ENCODE measurements at regions not wholly inside any gene's neighbourhood (a gene's known extent, or its start where the extent isn't known, plus 50 kb on each side); places are given as distances from the start of the nearest gene placed in this dataset.

DNA sequence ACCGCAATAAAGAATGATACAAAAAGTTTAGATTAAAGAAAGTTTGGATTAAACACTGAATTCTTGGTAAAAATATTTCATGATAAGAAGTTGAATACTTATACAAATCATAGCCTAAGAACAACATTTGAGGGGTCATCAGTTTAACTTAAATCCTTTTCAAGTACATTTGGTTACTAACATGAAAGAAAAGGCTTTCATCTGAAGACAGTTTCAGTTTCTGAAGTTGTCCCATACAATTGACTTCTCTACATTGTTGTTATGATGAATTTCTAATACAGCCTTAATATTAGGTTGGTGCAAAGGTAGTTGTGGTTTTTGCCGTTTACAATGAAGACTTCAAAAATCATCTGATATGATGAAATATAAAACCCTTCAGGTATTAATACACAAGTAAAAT, 317.5 kb upstream of the MAGI2 start:
- TF ChIP-seq GATA2 (IDR thresholded peaks at IDR 0.05; ENCODE audit: low read depth, low read length) = no peak
- TF ChIP-seq GATA3 (IDR thresholded peaks at IDR 0.05; ENCODE audit: low read depth, low read length) = no peak

DNA sequence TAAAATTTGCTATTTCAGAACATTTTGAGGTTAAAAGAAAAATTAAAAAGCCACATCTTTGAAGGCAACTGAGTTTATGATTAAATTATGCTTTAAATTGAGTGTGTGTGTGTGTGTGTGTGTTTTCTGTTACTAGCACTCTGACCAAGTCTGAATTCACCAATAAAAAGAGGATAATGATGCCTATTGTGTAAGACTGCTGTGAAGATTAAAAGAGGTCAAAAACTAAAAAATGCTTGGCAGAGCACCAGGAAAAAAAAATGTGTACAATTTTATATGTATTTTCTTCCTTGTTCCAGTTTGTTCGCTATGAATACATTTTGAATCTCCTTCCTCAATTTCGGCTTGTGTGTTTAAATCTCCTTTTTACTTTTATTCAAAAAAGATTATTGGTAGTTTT, 316.6 kb upstream of the MAGI2 start:
- TF ChIP-seq GATA2 (IDR thresholded peaks at IDR 0.05; ENCODE audit: low read depth, low read length) = no peak
- TF ChIP-seq GATA3 (IDR thresholded peaks at IDR 0.05; ENCODE audit: low read depth, low read length) = no peak

DNA sequence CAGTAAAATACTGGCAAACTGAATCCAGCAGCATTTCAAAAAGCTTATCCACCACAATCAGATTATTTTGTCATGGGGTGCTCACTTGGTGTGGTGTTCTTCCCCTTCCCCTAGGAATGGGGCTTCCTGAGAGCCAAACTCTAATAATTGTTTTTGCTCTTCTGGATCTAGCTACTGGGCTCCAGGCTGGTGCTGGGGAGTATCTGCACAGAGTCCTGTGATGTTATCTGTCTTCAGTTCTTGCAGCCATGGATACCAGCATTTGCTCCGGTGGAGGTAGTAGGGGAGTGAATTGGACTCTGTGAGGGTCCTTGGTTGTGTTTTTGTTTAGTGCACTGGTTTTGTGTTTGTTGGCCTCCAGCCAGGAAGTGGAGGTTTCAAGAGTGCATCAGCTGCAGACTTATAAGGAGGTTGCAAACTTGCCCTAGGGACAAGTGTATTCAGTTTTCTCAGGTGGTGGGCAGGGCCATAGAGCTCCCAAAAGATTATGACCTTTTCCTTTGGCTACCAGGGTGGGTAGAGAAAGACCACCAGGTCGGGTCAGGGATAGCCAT, 308.5 kb upstream of the MAGI2 start:
- TF ChIP-seq GATA3 (IDR thresholded peaks at IDR 0.05; ENCODE audit: low read depth, low read length) = peak; percentile 39; the same call in 1 of the 2 replicates
- TF ChIP-seq GATA2 (IDR thresholded peaks at IDR 0.05; ENCODE audit: low read depth, low read length) = peak; percentile 70

DNA sequence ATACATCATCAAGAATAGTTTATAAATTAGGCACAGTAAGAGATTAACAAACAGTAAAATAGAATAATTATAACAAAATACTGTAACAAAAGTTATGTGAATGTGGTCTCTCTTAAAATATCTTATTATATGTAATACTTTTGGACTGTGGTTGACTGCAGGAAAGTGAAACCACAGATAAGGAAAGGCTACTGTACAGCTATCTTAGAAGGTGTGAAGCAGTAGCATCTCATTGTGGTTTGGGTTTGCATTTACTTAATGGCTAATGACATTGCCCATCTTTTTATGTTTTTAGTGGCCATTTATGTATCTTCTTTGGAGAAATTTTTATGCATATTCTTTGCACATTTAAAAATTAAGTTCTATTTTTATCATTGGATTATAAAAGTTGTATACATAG, 296.4 kb upstream of the MAGI2 start:
- TF ChIP-seq GATA2 (IDR thresholded peaks at IDR 0.05; ENCODE audit: low read depth, low read length) (no peak), GATA3 (IDR thresholded peaks at IDR 0.05; ENCODE audit: low read depth, low read length) (no peak)

DNA sequence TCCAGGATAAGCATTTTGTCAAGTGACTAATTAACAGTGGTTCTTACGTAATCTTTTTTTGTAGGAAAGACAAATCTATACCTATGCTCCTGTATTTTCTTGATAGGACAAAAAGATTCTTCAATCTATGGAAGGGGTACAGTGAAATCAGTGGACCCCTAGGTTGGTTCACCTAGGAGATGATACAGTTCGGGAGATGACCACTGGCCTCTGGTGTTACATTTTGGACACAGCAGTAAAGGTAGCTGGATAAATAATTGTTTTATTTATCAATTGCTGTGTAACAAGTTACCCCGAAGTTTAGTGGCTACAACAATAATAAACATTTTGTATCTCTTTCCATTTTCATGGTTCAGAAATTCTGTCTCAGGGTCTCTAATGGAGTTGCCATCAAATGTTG, 288.2 kb upstream of the MAGI2 start:
- no peak for TF ChIP-seq GATA2 (IDR thresholded peaks at IDR 0.05; ENCODE audit: low read depth, low read length)
- no peak for TF ChIP-seq GATA3 (IDR thresholded peaks at IDR 0.05; ENCODE audit: low read depth, low read length)

DNA sequence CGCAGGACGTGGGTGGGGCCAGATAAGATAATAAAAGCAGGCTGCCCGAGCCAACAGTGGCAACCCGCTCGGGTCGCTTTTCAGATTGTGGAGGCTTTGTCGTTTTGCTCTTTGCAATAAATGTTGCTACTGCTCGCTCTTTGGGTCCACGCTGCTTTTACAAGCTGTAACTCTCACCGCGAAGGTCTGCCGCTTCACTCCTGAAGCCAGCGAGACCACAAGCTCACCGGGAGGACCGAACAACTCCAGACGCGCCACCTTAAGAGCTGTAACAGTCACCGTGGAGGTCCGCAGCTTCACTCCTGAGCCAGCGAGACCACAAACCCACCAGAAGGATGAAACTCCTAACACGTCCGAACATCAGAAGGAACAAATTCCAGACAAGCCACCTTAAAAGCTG, 286.6 kb upstream of the MAGI2 start:
- TF ChIP-seq GATA2 (IDR thresholded peaks at IDR 0.05; ENCODE audit: low read depth, low read length) = no peak
- TF ChIP-seq GATA3 (IDR thresholded peaks at IDR 0.05; ENCODE audit: low read depth, low read length) = no peak

DNA sequence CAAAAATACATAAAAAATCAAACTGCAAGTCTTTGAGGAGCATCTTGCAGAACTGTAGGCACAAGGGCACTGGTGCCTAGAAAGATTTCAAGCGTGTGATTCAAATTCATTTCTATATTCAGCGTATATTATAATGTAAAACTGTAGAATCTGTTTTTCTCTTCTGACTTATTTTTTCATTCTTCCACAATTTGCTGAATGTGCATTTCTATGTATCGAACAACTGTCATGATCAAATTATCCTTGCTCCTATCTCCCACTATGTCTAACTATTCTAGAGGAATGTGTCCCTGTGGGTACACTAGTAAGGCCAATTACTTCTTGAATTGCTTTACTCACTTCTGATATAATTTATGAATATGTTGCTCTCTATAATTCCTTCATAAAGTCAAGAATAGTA, 283.0 kb upstream of the MAGI2 start:
- TF ChIP-seq GATA3 (IDR thresholded peaks at IDR 0.05; ENCODE audit: low read depth, low read length) (no peak), GATA2 (IDR thresholded peaks at IDR 0.05; ENCODE audit: low read depth, low read length) (no peak)

DNA sequence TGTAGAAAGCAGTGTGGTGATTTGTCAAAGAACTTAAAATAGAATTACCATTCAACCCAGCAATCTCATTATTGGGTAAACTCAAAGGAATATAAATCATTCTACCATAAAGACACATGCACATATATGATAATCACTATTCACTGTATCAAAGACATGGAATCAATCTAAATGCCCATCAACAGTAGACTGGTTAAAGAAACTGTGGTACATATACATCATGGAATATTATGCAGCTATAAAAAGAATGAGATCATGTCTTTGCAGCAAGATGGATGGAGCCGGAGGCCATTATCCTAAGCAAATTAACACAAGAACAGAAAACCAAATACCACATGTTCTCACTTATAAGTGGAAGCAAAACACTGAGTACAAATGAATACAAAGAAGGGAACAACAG, 281.5 kb upstream of the MAGI2 start:
- TF ChIP-seq GATA2 (IDR thresholded peaks at IDR 0.05; ENCODE audit: low read depth, low read length) (no peak), GATA3 (IDR thresholded peaks at IDR 0.05; ENCODE audit: low read depth, low read length) (no peak)

DNA sequence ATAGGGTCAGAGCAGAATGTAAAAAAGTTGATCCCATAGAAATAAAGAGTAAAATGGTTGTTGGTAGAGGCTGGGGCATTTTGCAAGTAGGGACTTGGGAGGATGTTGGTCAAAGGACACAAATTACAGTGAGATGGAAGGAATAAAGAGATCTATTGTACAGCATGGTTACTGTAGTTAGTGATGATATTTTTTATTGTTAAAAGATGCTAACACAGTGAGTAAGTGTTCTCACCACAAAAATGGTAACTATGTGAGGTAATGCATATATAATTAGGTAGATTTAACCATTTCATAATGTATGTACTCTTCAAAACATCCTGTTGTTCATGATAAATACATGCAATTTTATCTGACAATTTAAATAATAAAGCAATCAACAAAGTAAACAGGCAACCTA, 280.7 kb upstream of the MAGI2 start:
- TF ChIP-seq GATA2 (IDR thresholded peaks at IDR 0.05; ENCODE audit: low read depth, low read length) (no peak), GATA3 (IDR thresholded peaks at IDR 0.05; ENCODE audit: low read depth, low read length) (no peak)

DNA sequence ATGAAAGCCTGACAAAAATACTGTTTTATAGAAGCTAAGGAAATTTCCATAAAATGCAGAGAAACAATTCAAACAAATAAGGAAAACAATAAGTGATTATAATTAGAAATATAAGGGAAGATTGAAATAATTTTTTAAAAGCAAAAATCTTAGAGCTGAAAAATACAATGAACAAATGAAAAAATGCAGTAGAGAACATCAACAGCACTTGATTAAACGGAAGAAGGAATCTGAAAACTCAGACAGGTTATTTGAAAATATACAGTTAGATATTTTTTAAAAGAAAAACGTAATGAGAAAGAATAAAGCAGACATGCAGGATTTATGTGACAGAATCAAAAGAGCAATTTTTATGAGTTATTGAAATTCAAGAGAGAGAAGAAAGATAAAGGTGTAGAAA, 279.1 kb upstream of the MAGI2 start:
- no peak for TF ChIP-seq GATA2 (IDR thresholded peaks at IDR 0.05; ENCODE audit: low read depth, low read length)
- no peak for TF ChIP-seq GATA3 (IDR thresholded peaks at IDR 0.05; ENCODE audit: low read depth, low read length)

DNA sequence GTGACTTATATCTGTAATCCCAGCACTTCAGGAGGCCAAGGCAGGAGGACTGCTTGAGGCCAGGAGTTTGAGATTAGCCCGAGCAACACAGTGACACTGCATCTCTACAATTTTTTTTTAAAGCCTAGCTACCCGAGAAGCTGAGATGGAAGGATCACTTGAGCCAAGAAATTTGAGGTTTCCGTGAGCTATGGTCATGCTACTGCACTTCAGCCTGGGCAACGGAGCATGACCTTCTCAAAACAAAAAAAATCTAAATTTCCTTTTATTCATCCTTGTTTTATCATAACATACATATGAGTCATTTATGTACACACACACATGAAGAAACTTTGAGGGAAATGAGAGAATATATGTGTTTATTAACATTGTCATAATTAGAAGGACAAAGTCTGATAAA, 277.5 kb upstream of the MAGI2 start:
- TF ChIP-seq GATA2 (IDR thresholded peaks at IDR 0.05; ENCODE audit: low read depth, low read length) (no peak), GATA3 (IDR thresholded peaks at IDR 0.05; ENCODE audit: low read depth, low read length) (no peak)

DNA sequence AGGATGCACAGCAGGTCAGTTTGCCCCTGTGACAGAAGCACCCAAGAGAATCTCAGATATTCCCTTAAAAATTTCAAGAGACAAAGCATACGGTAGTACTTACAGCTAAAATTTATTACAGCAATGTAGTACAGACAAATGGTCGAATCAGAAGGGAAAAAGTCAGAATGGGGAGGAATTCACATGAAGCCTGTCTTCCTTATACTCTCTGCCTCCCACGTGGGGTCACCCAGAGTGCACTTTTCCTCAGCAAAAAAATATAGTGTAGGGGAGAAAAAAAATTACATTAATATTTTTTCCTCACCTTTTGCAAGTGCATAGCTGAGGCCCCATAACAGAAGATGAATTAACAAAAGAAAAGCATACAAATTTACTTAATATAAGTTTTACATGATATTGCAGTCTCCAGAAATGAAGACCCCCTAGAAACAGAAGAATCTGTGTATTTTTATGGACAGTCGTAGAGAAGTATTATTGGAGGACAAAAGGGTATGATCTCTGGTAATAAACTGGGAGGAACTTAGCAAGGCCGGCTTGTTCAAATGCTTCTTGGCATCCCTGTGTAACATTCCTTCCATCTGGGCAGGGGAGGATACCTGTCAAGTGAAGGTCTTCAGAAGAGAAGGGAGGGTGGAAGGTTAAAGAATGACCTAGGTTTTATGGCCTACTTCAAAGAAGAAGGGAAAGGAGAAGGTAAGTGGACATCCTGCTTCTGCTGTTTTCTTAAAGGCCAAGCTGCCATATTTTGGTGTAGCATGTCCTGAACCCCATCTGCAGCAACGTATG, 270.6 kb upstream of the MAGI2 start:
- TF ChIP-seq GATA2 (IDR thresholded peaks at IDR 0.05; ENCODE audit: low read depth, low read length) (no peak), GATA3 (IDR thresholded peaks at IDR 0.05; ENCODE audit: low read depth, low read length) (no peak)

DNA sequence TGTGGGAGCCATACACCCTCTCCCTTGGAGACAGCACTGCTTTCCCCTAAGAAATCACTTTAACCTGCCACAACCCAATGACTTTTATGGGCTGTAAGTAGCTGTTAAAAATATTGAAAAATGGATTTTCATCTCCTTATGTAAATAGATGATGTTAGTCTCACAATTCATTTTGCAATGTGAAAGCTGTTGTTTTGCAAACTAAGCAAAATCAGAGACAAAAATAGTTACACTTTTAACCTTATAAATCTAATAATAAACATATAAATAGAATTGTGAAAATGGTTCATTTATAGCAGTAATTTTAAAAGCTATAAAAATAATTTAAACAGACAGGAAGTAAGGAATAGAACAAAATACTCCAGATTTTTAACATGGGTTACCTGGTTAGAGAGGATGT, 268.8 kb upstream of the MAGI2 start:
- no peak for TF ChIP-seq GATA2 (IDR thresholded peaks at IDR 0.05; ENCODE audit: low read depth, low read length)
- TF ChIP-seq GATA3 (IDR thresholded peaks at IDR 0.05; ENCODE audit: low read depth, low read length) = no peak

DNA sequence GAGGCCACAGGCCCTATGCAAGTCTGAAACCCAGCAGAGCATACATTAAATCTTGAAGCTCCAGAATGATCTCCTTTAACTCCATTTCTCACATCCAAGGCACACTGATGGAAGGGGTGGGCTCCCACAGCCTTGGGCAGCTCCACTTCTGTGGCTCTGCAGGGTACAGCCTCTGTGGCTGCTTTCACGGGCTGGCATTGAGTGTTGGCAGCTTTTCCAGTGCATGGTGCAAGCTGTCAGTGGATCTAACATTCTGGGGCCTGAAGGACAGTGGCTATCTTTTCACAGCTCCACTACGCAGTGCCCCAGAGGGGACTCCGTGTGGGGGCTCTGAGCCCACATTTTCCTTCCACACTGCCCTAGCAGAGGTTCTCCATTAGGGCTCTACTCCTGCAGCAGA, 265.7 kb upstream of the MAGI2 start:
- TF ChIP-seq GATA2 (IDR thresholded peaks at IDR 0.05; ENCODE audit: low read depth, low read length) (no peak), GATA3 (IDR thresholded peaks at IDR 0.05; ENCODE audit: low read depth, low read length) (no peak)

DNA sequence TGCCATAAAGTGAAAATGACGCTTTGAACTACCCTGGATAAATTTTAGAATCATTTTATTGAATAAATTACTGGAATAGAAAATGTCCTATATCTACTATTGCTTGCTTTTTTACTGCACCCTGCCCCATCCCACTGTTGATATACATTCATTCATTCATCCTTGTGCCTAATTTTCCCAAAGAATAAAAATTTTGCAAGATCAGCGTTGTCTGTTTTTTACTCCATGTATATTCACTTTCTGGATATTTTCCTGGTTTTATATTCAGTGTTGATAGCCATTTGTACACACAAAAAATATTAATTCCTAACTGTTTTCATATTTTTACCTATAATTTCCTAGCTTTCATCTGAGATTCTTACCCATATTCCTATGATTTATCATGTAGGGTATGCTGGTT, 262.9 kb upstream of the MAGI2 start:
- no peak for TF ChIP-seq GATA2 (IDR thresholded peaks at IDR 0.05; ENCODE audit: low read depth, low read length)
- TF ChIP-seq GATA3 (IDR thresholded peaks at IDR 0.05; ENCODE audit: low read depth, low read length) = no peak

All from SH-SY5Y (cell line).